GM12878 (cell line): ENCODE measurements at regions not wholly inside any gene's neighbourhood (a gene's known extent, or its start where the extent isn't known, plus 50 kb on each side); places are given as distances from the start of the nearest gene placed in this dataset.

Source experiments
- ATAC-seq: fragments of 200-7000 bp; cut with Tn5 transposase; 3 replicates; pipeline ENCODE4 v1.9.1; 2020; ENCODE audit warnings: mild to moderate bottlenecking, moderate library complexity
- BruUV-seq: library from RNA; stranded (reverse); fragments of 400-500 nt; replicated peaks from 2 replicates; lab custom pipeline; 2021; lab: Mats Ljungman, UMichigan
- CTCF ChIA-PET: fragments of 300-600 bp; sonication (Branson Sonifier 250); formaldehyde crosslinking; extraction: SDS; loops from one replicate; lab custom pipeline; 2021; ENCODE audit warnings: inconsistent platforms; lab: Yijun Ruan, JAX
- POLR2A ChIA-PET: fragments of 350-600 bp; formaldehyde crosslinking; extraction: SDS; loops from one replicate; lab custom pipeline; 2021; ENCODE audit warnings: inconsistent platforms; lab: Charles Lee
- RAD21 ChIA-PET: fragments of 300-600 bp; sonication (Branson Sonifier 250); formaldehyde crosslinking; loops from one replicate; lab custom pipeline; 2023; ENCODE audit warnings: antibody characterized with exemption; ENCODE audit not compliant: unreplicated experiment; lab: Charles Lee
- SMC1A ChIA-PET: fragments of 300-600 bp; sonication (Branson Sonifier 250); formaldehyde crosslinking; loops from one replicate; lab custom pipeline; 2023; ENCODE audit not compliant: unreplicated experiment, uncharacterized antibody; lab: Charles Lee
- DNase-seq: peaks from one replicate; pipeline ENCODE4 v3.0.0-alpha.2; 2011; ENCODE audit warnings: low read depth, low spot score
- FAIRE-seq: peaks from 3 replicates; lab custom pipeline; 2011; peaks lifted over from hg19 to GRCh38; lab: Jason Lieb, UNC
- H2AFZ ChIP-seq: 2 replicates; pipeline ENCODE4 v1.6.0; 2011; ENCODE audit warnings: low read depth, low read length, control low read depth; ENCODE audit not compliant: control insufficient read depth
- H3K27ac ChIP-seq: 2 replicates; pipeline ENCODE4 v1.5.1; 2011; ENCODE audit warnings: control low read depth; ENCODE audit not compliant: control insufficient read depth, insufficient read depth
- H3K27me3 ChIP-seq, 2 experiments: replicated peaks in 1 of 2; 2 replicates each; pipeline versions ENCODE4 v1.6.0 to v1.6.1; 2011; ENCODE audit warnings: low read length in 1 of 2; ENCODE audit not compliant: control insufficient read depth in 2 of 2, insufficient read depth in 2 of 2
- H3K36me3 ChIP-seq, 2 experiments: 2 replicates each; pipeline ENCODE4 v1.5.1; 2011; ENCODE audit warnings: low read length in 1 of 2; ENCODE audit not compliant: control insufficient read depth in 2 of 2, insufficient read depth in 2 of 2
- H3K4me1 ChIP-seq: 2 replicates; pipeline ENCODE4 v1.6.1; 2011; ENCODE audit warnings: mild to moderate bottlenecking, low read length, moderate library complexity, mixed read lengths; ENCODE audit not compliant: control insufficient read depth, insufficient read depth
- H3K4me2 ChIP-seq: 2 replicates; pipeline ENCODE4 v1.6.0; 2011; ENCODE audit warnings: control low read depth; ENCODE audit not compliant: control insufficient read depth, insufficient read depth
- H3K4me3 ChIP-seq: fragments of 200-600 bp; sonication (generic); 2 replicates; pipeline ENCODE4 v1.5.1; 2016
- H3K79me2 ChIP-seq: 2 replicates; pipeline ENCODE4 v1.6.0; 2011; ENCODE audit warnings: low read length; ENCODE audit not compliant: control insufficient read depth, insufficient read depth
- H3K9ac ChIP-seq: 2 replicates; pipeline ENCODE4 v1.8.0; 2011; ENCODE audit warnings: low read length, control low read depth, mixed read lengths; ENCODE audit not compliant: control insufficient read depth, insufficient read depth
- H3K9me3 ChIP-seq: replicated peaks from 3 replicates; pipeline ENCODE4 v1.5.1; 2011; ENCODE audit warnings: mild to moderate bottlenecking, low read length; ENCODE audit not compliant: control insufficient read depth, insufficient read depth
- H4K20me1 ChIP-seq: 2 replicates; pipeline ENCODE4 v1.6.0; 2011; ENCODE audit not compliant: control insufficient read depth, insufficient read depth
- IRF5 ChIP-seq: fragments of 450-650 bp; IDR thresholded peaks from 2 replicates; pipeline ENCODE4 v1.6.1; 2017; ENCODE audit warnings: borderline replicate concordance
- JUND ChIP-seq: IDR thresholded peaks from 2 replicates; pipeline ENCODE4 v1.6.1; 2012; ENCODE audit warnings: low read depth, mild to moderate bottlenecking, low read length, improper control_type of control experiment, moderate library complexity
- MXI1 ChIP-seq: fragments of 150-350 bp; IDR thresholded peaks from 2 replicates; pipeline ENCODE4 v1.6.1; 2011; ENCODE audit warnings: low read depth, mild to moderate bottlenecking, inconsistent platforms, low read length, improper control_type of control experiment
- NFXL1 ChIP-seq: fragments of 450-650 bp; IDR thresholded peaks from 2 replicates; pipeline ENCODE4 v1.6.1; 2017; ENCODE audit warnings: antibody characterized with exemption, mild to moderate bottlenecking, borderline replicate concordance
- NKRF ChIP-seq: fragments of 450-650 bp; conservative IDR thresholded peaks from 2 replicates; pipeline ENCODE4 v1.6.1; 2017; ENCODE audit warnings: mild to moderate bottlenecking, moderate library complexity
- RFX5 ChIP-seq: IDR thresholded peaks from 2 replicates; pipeline ENCODE4 v1.6.1; 2011; ENCODE audit warnings: low read depth, low read length, improper control_type of control experiment
- SKIL ChIP-seq: fragments of 450-650 bp; IDR thresholded peaks from 2 replicates; pipeline ENCODE4 v1.6.1; 2017; ENCODE audit warnings: mild to moderate bottlenecking, low read depth, inconsistent platforms; ENCODE audit not compliant: poor library complexity, severe bottlenecking
- SMC3 ChIP-seq: IDR thresholded peaks from 2 replicates; pipeline ENCODE4 v1.6.1; 2011; ENCODE audit warnings: low read length, improper control_type of control experiment, borderline replicate concordance
- TARDBP ChIP-seq: IDR thresholded peaks from 2 replicates; pipeline ENCODE4 v1.6.1; 2016; ENCODE audit warnings: borderline replicate concordance
- TCF7 ChIP-seq: IDR thresholded peaks from 2 replicates; pipeline ENCODE4 v1.6.1; 2014; ENCODE audit warnings: antibody characterized with exemption, borderline replicate concordance
- ZNF207 ChIP-seq: fragments of 450-650 bp; IDR thresholded peaks from 2 replicates; pipeline ENCODE4 v1.6.1; 2014; ENCODE audit warnings: antibody characterized with exemption, mild to moderate bottlenecking, borderline replicate concordance
- ZNF622 ChIP-seq: fragments of 450-650 bp; IDR thresholded peaks from 2 replicates; pipeline ENCODE4 v1.6.1; 2017; ENCODE audit warnings: mild to moderate bottlenecking, inconsistent platforms
- ZZZ3 ChIP-seq: IDR thresholded peaks from 2 replicates; pipeline ENCODE4 v1.6.1; 2011; ENCODE audit warnings: low read depth; ENCODE audit not compliant: control insufficient read depth, insufficient read length
- WGBS: methylation state at CpG from one replicate; pipeline ENCODE4 v1.1.6; 2016; ENCODE audit warnings: low lambda C conversion rate; ENCODE audit not compliant: insufficient replicate concordance, insufficient coverage; ENCODE audit errors: missing lambda C conversion rate; 5-methylcytosine and 5-hydroxymethylcytosine counted together
- in situ Hi-C: fragments of 300-500 bp; cut with MboI; formaldehyde crosslinking; loops from 9 replicates; pipeline ENCODE4 v1.14.3; 2018; ENCODE audit warnings: mixed read lengths
- intact Hi-C: fragments of 100-400 bp; cut with micrococcal nuclease; formaldehyde crosslinking; loops from one replicate; pipeline ENCODE4 v1.14.2; 2022; ENCODE audit not compliant: unreplicated experiment
- TF ChIP-seq, protein P1 (sequence below): fragments of 450-650 bp; IDR thresholded peaks from 2 replicates; pipeline ENCODE4 v1.6.1; 2014; ENCODE audit warnings: mild to moderate bottlenecking
- TF ChIP-seq, protein P2 (sequence below): IDR thresholded peaks from 2 replicates; pipeline ENCODE4 v1.6.1; 2012; ENCODE audit warnings: low read depth, low read length, improper control_type of control experiment

DNA sequence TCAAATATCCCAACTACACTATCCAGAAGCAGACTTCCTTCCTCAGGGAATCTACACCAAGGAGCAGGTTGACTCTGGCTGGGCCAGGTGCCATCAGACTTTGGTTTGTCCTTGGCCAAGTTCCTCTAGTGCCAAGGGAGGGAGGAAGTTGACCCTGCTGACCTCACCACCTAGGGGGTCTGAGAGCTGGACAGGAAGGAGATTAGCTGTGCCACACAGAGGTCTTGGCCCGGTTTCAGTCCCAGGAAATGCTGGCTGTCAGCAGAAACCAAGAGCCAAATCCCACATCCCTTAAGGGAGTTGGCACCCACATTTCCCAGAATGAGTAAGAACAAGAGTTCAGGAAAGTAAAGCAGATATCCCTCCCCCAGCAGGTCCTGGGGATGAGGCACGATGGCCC, 178.2 kb downstream of the SALL1 start:
- in situ Hi-C loops (no loop called here), intact Hi-C loops (no loop called here)
- Histone ChIP-seq H3K27ac (no peak overlapping the region), H2AFZ (no peak overlapping the region), H3K4me1 (0 out of 2 replicates have a peak, but pooled peaks cover 2% of the 10 kb centered on the region), H3K27me3 (no peaks in the 10 kb centered on the region), H3K79me2 (no peaks in the 10 kb centered on the region)
- WGBS, result 0% methylated on average over 2 of the region's 2 CpGs
- DNase-seq (no peak), ATAC-seq (no peak)
- SMC1A ChIA-PET, result no interaction called here
- TF ChIP-seq NKRF (no peak), SKIL (no peak), RFX5 (no peak), ZZZ3 (no peak), NFXL1 (no peak), ZNF207 (no peak), TARDBP (no peak), TCF7 (no peak), MXI1 (no peak), ZNF622 (no peak), IRF5 (no peak), JUND (no peak), SMC3 (no peak)
- TF ChIP-seq, protein P1, sequence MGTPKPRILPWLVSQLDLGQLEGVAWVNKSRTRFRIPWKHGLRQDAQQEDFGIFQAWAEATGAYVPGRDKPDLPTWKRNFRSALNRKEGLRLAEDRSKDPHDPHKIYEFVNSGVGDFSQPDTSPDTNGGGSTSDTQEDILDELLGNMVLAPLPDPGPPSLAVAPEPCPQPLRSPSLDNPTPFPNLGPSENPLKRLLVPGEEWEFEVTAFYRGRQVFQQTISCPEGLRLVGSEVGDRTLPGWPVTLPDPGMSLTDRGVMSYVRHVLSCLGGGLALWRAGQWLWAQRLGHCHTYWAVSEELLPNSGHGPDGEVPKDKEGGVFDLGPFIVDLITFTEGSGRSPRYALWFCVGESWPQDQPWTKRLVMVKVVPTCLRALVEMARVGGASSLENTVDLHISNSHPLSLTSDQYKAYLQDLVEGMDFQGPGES, result no peak
- TF ChIP-seq, protein P2, sequence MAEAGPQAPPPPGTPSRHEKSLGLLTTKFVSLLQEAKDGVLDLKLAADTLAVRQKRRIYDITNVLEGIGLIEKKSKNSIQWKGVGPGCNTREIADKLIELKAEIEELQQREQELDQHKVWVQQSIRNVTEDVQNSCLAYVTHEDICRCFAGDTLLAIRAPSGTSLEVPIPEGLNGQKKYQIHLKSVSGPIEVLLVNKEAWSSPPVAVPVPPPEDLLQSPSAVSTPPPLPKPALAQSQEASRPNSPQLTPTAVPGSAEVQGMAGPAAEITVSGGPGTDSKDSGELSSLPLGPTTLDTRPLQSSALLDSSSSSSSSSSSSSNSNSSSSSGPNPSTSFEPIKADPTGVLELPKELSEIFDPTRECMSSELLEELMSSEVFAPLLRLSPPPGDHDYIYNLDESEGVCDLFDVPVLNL, result no peak
- TF ChIP-seq, all 136 proteins: peak for 0
- CTCF ChIA-PET, result no interaction called here
- FAIRE-seq, result no peak
- no TSS peak for BruUV-seq
- H3K9me3 ChIP-seq, result no peaks in the 10 kb centered on the region
- RAD21 ChIA-PET, result no interaction called here
- no peak overlapping the region for H3K4me2 ChIP-seq
- H3K36me3 ChIP-seq, result no peaks in the 10 kb centered on the region
- H4K20me1 ChIP-seq, result no peaks in the 10 kb centered on the region
- POLR2A ChIA-PET, result no interaction called here
- no peak overlapping the region for H3K4me3 ChIP-seq
- no peak overlapping the region for H3K9ac ChIP-seq
